GM18498 (cell line): ENCODE measurements at regions not wholly inside any gene's neighbourhood (a gene's known extent, or its start where the extent isn't known, plus 50 kb on each side); places are given as distances from the start of the nearest gene placed in this dataset.

Experiments used
- ATAC-seq: cut with Tn5 transposase; IDR thresholded peaks from one replicate; pipeline ENCODE4 v1.9.1; 2021; ENCODE audit warnings: mild to moderate bottlenecking, moderate library complexity; ENCODE audit not compliant: unreplicated experiment

GRCh38 chr13:33691980-33692379 is 126.0 kb upstream of the RFC3 start:
- no peak for ATAC-seq

DNA sequence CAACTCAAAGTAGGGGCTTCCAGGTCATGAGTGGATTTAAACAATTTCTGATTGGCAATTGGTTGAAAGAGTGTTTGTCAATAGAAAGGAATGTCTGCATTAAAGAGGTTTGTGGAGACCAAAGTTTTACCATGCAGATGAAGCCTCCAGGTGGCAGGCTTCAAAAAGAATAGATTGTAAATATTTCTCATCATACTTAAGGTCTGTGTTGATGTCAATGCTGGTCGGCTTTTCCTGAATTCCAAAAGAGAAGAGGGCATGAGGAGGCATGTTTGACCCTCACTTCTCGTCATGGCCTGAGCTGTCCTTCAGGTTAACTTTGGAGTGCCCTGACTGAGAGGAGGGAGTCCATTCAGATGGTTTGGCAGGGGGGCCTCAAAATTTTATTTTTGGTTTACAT is 125.4 kb upstream of the RFC3 start:
- ATAC-seq, result no peak

- ATAC-seq, result no peak
Observed at GRCh38 chr13:33694546-33694945, 123.4 kb upstream of the RFC3 start.

DNA sequence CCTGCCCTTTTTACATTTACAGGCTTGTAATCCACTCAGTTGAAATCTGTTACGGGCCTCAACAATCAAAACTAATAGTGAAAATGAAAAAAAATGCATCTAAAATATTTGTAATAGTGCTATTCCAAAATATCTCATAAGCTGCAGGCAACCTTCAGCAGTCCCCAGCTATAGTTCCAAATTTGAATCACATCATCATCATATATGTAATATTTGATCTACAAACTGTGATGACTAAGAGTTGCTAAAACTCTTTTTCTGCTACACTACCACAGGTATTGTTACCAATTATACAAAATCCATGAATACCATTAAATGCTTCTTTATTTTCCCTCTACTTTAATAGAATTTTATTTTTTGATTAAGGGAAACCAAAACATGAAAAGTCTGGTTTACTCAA is 121.4 kb upstream of the RFC3 start:
- no peak for ATAC-seq

DNA sequence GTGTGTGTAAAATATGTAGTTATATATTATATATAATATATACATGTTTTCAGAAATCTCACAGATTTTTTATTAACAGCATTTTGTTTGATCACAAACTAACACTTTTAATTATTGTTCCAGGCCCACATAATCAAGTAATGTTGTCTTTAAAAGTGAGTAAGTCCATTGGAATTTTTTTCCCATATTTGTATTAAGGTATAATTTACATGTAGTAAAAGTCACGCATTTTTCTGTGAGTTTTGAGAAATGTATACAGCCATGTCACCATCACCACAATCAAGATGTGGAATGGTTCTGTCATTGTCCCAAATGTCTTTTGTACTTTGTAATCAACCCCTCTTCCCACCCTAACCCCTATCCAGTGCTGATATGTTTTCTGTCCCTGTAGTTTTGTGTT is 120.0 kb upstream of the RFC3 start:
- no peak for ATAC-seq

DNA sequence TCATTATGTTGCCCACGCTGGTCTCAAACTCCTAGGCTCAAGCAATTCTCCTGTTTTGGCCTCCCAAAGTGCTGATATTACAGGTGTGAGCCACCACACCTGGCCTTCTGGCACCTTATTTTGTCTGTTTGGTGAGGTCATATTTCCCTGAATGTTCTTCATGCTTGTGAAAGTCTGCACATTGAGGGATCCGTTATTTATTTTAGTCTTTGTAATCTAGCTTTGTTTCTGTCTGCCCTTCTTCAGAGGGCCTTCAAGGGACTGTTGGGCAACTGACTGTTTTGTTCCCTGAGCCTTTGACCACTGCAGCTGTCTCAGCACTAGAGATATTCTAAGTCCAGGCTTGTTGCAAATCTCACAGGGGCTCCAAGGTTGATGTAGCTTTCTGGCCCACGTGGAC is 110.5 kb upstream of the RFC3 start:
- ATAC-seq, result no peak

- no peak for ATAC-seq
Observed at GRCh38 chr13:33710924-33711323, 107.0 kb upstream of the RFC3 start.

DNA sequence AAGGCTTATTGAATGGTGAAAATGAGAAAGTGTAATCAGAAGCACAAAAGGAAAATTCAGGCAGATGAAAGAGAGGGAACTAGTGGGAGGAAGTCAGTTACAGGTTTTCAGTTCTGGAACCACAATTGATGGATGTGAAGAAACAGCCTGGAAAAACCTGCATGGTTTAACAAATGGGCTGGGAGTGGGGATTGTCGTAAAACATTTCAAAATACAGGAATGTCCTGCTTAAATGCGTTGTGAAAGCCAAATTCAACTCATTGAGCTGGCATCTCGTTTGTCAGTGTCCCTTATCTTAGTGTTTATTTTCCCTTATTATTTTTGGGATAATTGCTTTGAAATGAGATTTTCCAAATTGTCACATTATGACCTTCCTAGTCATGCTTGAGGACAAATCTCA is 106.5 kb upstream of the RFC3 start:
- ATAC-seq, result no peak

- ATAC-seq, result no peak
Observed at GRCh38 chr13:33717775-33718174, 100.2 kb upstream of the RFC3 start.

DNA sequence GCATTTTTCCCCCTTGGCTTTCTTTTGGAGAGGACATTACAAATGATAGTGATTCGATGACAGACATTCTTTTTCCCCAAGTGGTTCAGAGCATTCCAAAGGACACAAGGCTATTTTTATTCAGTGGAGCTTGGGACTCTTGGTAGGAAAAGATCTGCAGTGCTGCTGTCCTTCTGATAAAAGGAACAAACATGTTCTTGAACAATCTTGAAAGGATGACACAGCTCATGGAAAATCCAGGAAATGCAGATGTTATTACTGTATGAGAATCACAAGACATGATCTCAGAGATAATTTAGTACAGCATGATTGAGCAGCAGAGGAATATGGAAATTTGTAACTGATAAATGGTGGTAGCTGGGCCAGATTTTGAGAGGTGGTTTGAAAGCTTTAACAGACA is 96.2 kb upstream of the RFC3 start:
- ATAC-seq, result no peak

DNA sequence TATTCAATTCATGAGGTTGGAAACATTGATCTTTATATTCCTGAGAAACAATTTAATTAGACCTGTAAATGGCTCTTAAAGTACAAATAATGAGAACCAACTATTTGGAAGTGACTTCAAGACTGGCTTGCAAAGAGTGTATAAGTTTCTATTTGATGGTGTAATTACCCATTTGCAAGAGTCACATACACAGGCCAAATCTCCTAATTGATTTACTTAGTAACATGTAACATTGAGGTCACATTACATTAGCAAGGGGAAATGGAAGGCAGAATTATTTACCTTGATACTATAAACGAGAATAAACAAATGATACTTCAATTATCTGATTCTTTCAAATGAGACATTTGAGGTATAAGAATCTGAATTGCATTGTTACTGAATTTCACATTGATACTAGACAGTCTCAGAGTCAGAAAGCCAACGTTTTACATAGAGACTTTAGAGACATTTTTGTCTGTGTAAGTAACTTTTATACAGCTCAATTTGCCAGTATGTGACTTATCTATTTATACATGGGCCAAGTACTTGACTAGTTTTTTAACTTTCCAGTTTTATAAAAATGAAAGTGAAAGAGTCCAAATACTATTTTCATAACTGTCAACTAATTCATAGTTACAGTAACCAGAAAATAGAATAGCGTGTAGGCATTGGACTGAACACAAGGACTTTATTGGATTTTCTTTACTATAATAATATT is 95.6 kb upstream of the RFC3 start:
- peak; percentile 48 for ATAC-seq

DNA sequence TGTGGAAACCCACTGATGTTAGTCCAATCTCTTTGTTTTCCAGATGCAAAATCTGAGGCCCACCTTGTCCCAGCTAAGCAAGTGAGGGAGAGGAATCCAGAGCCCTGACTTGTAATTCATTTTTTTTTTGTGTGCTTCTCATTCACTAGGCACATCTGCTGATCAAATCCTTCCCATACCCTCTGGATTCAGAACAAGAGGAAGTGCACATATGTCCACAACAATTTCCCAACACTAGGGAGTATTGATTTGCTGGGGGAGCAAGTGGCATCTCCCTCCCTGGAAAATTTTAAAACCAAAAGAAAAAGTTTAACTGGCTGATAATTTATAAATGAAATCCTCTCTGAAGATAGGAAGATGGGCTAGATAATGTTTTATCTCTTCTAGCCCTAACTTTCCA is 94.6 kb upstream of the RFC3 start:
- ATAC-seq, result peak; percentile 1

DNA sequence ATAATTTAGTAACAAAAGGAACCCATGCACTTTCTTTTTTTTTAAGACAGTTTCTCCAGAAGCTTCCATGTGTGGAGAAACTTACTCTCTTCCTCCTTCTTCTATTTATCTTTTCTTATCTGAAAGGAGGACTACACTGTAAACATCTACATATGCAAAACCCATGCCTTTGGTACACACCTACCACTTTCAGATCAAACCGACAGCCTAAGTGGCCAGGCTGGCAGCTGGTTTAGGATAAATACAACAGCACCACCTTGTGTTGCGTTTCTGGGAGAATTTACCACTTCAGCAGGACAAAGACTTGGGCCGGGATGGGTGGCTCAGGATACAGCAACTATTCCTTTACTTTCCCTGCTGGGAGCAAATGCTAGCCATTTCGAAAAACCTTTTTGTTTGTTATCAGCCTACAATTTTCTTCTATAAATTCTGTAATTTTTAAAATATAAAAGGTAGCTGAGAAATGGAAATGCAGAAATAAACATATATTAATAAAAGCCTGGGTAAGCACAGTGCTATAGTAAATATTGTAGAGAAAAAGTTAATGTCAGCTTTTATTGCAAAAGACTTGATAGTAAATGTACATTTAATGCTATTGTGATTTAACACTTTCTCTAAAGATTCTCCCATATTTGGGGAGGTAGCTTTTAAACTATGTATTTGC is 94.0 kb upstream of the RFC3 start:
- ATAC-seq, result peak; percentile 67

- ATAC-seq, result no peak
Observed at GRCh38 chr13:33725340-33725739, 92.6 kb upstream of the RFC3 start.

GRCh38 chr13:33727297-33728083 is 90.5 kb upstream of the RFC3 start:
- no peak for ATAC-seq

- ATAC-seq, result peak; percentile 84
Observed at GRCh38 chr13:33728271-33729037, 89.5 kb upstream of the RFC3 start.

GRCh38 chr13:33730147-33730546 is 87.8 kb upstream of the RFC3 start:
- ATAC-seq, result peak; percentile 33

GRCh38 chr13:33730619-33731018 is 87.3 kb upstream of the RFC3 start:
- ATAC-seq, result no peak

- ATAC-seq, result no peak
Observed at GRCh38 chr13:33735276-33735675, 82.7 kb upstream of the RFC3 start.

GRCh38 chr13:33739254-33739653 is 78.7 kb upstream of the RFC3 start:
- no peak for ATAC-seq

DNA sequence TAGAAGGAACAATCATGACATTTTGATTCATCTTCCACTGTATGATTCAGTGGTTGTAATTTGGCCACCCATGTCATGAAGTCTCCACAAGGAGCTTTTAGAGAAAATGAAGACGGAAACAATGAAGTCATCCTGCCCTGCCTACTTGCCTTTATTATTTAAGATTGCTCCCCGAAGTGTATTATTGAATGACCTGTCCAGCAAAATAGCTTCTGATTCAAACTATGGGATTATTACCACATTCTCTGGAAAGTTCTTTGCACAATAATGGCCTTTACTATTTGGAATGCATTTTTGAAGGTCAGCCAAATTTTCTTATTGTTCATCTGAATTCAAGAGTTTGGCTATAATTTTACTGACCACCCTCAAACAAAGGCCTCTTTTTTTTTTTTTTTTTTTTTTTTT is 77.8 kb upstream of the RFC3 start:
- ATAC-seq, result no peak
